Gastroesophageal sphincter (tissue), 4 donors: ENCODE measurements at regions not wholly inside any gene's neighbourhood (a gene's known extent, or its start where the extent isn't known, plus 50 kb on each side); places are given as distances from the start of the nearest gene placed in this dataset.
"Not testable (repeated sequence)": the region's sequence is repeated elsewhere in the genome, so short reads cannot be mapped to it uniquely, and the experiment has no call there.

Source experiments
- ATAC-seq: fragments of 150-250 bp; one replicate; pipeline ENCODE4 v1.9.1; 2016; ENCODE audit warnings: mild to moderate bottlenecking, moderate library complexity
- H3K27ac ChIP-seq, 4 donors: fragments of 200-600 bp; sonication (generic) in 3 of 4; 1 replicate in 3 of 4; 2 replicates in 1 of 4; pipeline ENCODE4 v1.5.1; 2016 to 2019
- H3K27me3 ChIP-seq: fragments of 200-600 bp; sonication (generic); one replicate; pipeline ENCODE4 v1.5.1; 2019
- H3K36me3 ChIP-seq, 2 donors: fragments of 200-600 bp; sonication (generic); one replicate each; pipeline ENCODE4 v1.5.1; 2019; ENCODE audit warnings: control low read depth in 1 of 2
- H3K4me1 ChIP-seq, 3 donors: fragments of 200-600 bp; sonication (generic); 1 replicate in 2 of 3; 2 replicates in 1 of 3; pipeline ENCODE4 v1.5.1; 2016 to 2019; ENCODE audit warnings: control low read depth in 2 of 3
- H3K4me3 ChIP-seq, 2 donors: fragments of 200-600 bp; sonication (generic); one replicate each; pipeline ENCODE4 v1.5.1; 2019; ENCODE audit warnings: mild to moderate bottlenecking in 1 of 2, moderate library complexity in 1 of 2
- H3K9me3 ChIP-seq, 3 donors: fragments of 200-600 bp; sonication (generic); one replicate each; pipeline ENCODE4 v1.5.1; 2017 to 2019; ENCODE audit warnings: control low read depth in 2 of 3
- CTCF ChIP-seq, 4 experiments: fragments of 200-600 bp in 2 of 4; fragments of 450-650 bp in 2 of 4; sonication (generic) in 1 of 4; IDR thresholded peaks; one replicate each; pipeline ENCODE4 v1.5.1; 2017 to 2019; ENCODE audit warnings: antibody characterized with exemption in 4 of 4, mild to moderate bottlenecking in 2 of 4, moderate library complexity in 2 of 4
- EP300 ChIP-seq: sonication (generic); formaldehyde crosslinking; IDR thresholded peaks from one replicate; pipeline ENCODE4 v1.6.1; 2017; ENCODE audit warnings: antibody characterized with exemption, mild to moderate bottlenecking
- POLR2A ChIP-seq, 2 donors: fragments of 450-650 bp; IDR thresholded peaks; one replicate each; pipeline ENCODE4 v1.6.1; 2017; ENCODE audit warnings: antibody characterized with exemption in 2 of 2, mild to moderate bottlenecking in 2 of 2, moderate library complexity in 1 of 2
- POLR2AphosphoS5 ChIP-seq: sonication (generic); formaldehyde crosslinking; IDR thresholded peaks from one replicate; pipeline ENCODE4 v1.6.1; 2017; ENCODE audit warnings: antibody characterized with exemption
- WGBS, 2 donors: methylation state at CpG; one replicate each; pipeline ENCODE4 v1.1.5; 2018; ENCODE audit warnings: low coverage in 1 of 2; 5-methylcytosine and 5-hydroxymethylcytosine counted together

DNA sequence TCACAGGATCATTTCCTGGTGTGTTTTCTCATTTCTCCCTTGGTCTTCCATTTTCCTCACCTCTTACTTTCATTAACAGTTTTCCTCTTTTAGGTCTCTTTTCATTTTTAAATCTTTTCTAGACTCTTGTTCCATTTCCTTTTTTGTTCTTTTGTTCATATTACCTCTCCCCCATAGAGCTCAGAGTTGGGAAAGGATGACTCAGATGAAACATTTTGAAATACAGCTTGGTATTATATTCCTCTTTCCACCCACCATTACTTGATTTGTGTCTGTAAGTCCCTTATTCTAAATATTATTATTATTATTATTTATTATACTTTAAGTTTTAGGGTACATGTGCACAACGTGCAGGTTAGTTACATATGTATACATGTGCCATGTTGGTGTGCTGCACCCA lies 153.1 kb downstream of the VGLL3 start:
- no peaks in the 10 kb centered on the region for H3K4me1 ChIP-seq
- H3K4me3 ChIP-seq, result no peak overlapping the region
- ATAC-seq, result no peak
- WGBS, 2 donors, result 78% methylated on average over 1 of the region's 1 CpG; no CpG with 5 or more reads in 1 of the 2 donors
- H3K36me3 ChIP-seq, result no peaks in the 10 kb centered on the region
- TF ChIP-seq CTCF (IDR thresholded peaks at IDR 0.05) (no peak), POLR2A (IDR thresholded peaks at IDR 0.05) (no peak), POLR2AphosphoS5 (no peak), EP300 (no peak)
- H3K27ac ChIP-seq, result no peak overlapping the region
- H3K9me3 ChIP-seq, result no peaks in the 10 kb centered on the region
- H3K27me3 ChIP-seq, result no peaks in the 10 kb centered on the region

DNA sequence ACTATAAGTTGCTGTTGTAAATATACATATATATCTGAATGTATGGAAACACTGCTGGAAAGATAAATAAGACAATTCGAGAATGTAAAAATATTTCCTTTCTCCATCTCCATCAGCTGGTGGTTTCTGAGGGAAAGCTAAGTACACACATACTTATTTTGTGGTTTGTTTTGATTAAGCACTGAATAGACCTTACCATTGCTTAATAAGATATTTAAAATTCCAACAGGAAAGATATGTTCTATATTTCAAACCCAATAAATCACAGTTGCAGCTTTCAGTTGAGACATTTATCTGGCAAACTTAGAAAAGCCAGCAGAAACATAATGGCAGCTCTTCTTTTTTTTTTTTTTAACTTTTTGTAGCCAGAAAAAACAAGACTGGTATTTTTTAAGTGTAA lies 160.4 kb downstream of the VGLL3 start:
- H3K36me3 ChIP-seq, result no peaks in the 10 kb centered on the region
- 33 to 44% methylated on average over 1 of the region's 1 CpG for WGBS, 2 donors
- TF ChIP-seq POLR2AphosphoS5 (no peak), POLR2A (IDR thresholded peaks at IDR 0.05) (no peak), CTCF (IDR thresholded peaks at IDR 0.05) (no peak), EP300 (no peak)
- H3K27me3 ChIP-seq, result no peaks in the 10 kb centered on the region
- no peaks in the 10 kb centered on the region for H3K9me3 ChIP-seq
- H3K27ac ChIP-seq, result no peak overlapping the region
- H3K4me3 ChIP-seq, result no peak overlapping the region
- no peaks in the 10 kb centered on the region for H3K4me1 ChIP-seq
- ATAC-seq, result no peak

DNA sequence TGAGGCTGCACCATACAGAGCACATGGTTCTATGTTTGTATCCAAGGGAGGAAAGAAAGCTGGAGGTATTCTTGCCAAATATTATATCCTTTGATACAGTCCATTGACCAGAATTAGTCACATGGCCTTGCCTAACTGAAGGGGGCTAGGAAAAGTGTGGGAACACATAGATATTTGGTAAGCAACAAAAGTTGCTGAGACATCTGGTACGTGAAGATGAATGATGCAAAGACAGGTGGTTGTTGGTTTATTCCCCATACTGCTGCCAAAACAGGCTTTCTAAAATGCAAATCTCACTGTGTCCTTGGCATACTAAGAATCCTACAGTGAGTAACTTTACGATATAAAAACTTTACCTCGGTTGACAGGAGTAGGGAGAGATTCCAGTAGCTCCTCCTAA lies 162.2 kb downstream of the VGLL3 start:
- Histone ChIP-seq H3K9me3 (no peaks in the 10 kb centered on the region), H3K4me1 (no peaks in the 10 kb centered on the region), H3K27me3 (no peaks in the 10 kb centered on the region), H3K4me3 (no peak overlapping the region), H3K36me3 (no peaks in the 10 kb centered on the region), H3K27ac (no peak overlapping the region)
- TF ChIP-seq POLR2A (IDR thresholded peaks at IDR 0.05) (no peak), POLR2AphosphoS5 (no peak), EP300 (no peak), CTCF (IDR thresholded peaks at IDR 0.05) (no peak)
- WGBS, 2 donors, result 63 to 72% methylated on average over 2 to 3 of the region's 3 CpGs
- no peak for ATAC-seq

DNA sequence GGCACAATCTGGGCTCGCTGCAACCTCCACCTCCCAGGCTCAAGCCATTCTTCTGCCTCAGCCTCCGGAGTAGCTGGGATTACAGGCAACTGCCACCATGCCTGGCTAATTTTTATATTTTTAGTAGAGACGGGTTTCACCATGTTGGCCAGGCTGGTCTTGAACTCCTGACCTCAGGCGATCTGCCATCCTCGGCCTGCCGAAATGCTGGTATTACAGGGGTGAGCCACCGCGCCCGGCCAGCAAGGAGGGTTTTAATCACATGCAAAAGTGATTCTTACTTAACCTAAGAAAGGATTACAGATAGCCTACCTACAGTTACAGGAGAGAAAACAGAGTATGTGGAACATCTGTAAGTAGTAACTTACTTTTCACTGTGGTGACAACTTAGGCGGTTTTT lies 163.4 kb downstream of the VGLL3 start:
- not testable (repeated sequence) for H3K36me3 ChIP-seq, H3K27me3 ChIP-seq, H3K27ac ChIP-seq, H3K9me3 ChIP-seq, ATAC-seq, H3K4me3 ChIP-seq, H3K4me1 ChIP-seq
- WGBS, 2 donors, result 87 to 94% methylated on average over 3 to 8 of the region's 10 CpGs

GRCh38 chr3:86826292-86826691 lies 164.7 kb downstream of the VGLL3 start:
- WGBS, 2 donors, result 95 to 96% methylated on average over 4 of the region's 4 CpGs
- Histone ChIP-seq H3K4me1 (no peaks in the 10 kb centered on the region), H3K27ac (no peak overlapping the region), H3K9me3 (peaks cover 0 to 2% (median 0%) of the 10 kb centered on the region in 3 donors), H3K4me3 (no peak overlapping the region), H3K27me3 (no peaks in the 10 kb centered on the region), H3K36me3 (no peaks in the 10 kb centered on the region)
- no peak for TF ChIP-seq EP300
- TF ChIP-seq CTCF (IDR thresholded peaks at IDR 0.05), result no peak
- TF ChIP-seq POLR2AphosphoS5, result no peak
- TF ChIP-seq POLR2A (IDR thresholded peaks at IDR 0.05), result no peak
- no peak for ATAC-seq

- Histone ChIP-seq H3K27me3 (no peaks in the 10 kb centered on the region), H3K4me3 (no peak overlapping the region), H3K9me3 (no peaks in the 10 kb centered on the region), H3K4me1 (no peaks in the 10 kb centered on the region), H3K27ac (no peak overlapping the region), H3K36me3 (no peaks in the 10 kb centered on the region)
- TF ChIP-seq EP300 (no peak), CTCF (IDR thresholded peaks at IDR 0.05) (no peak), POLR2A (IDR thresholded peaks at IDR 0.05) (no peak), POLR2AphosphoS5 (no peak)
- ATAC-seq, result no peak
Measured at GRCh38 chr3:86815880-86816279, 175.1 kb downstream of the VGLL3 start.
